ENCODE measurements at regions not wholly inside any gene's neighbourhood (a gene's known extent, or its start where the extent isn't known, plus 50 kb on each side); places are given as distances from the start of the nearest gene placed in this dataset.

DNA sequence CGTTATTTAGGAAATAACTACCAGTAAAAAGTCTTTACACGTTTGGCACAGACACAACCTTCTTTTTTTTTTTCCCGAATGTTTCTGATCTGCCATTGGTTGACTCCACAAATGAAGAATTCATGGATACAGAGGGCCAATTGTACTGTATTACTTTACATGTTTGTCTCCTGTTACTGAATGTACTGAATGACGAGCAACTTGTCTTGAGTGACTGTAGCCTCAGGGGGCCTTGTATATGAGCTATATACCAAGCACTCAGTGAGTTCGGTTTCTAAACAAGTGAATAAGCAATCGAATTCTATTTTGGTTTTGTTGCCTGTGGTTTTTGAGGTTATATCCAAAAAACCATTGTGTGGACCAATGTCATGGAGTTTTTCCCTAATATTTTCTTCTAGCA lies 480.0 kb upstream of the SYT1 start:
- Histone ChIP-seq H3K9me3 (peaks cover 4% of the 10 kb centered on the region), H3K27me3 (no peaks in the 10 kb centered on the region)
- 84% methylated on average over 6 of the region's 6 CpGs for WGBS

DNA sequence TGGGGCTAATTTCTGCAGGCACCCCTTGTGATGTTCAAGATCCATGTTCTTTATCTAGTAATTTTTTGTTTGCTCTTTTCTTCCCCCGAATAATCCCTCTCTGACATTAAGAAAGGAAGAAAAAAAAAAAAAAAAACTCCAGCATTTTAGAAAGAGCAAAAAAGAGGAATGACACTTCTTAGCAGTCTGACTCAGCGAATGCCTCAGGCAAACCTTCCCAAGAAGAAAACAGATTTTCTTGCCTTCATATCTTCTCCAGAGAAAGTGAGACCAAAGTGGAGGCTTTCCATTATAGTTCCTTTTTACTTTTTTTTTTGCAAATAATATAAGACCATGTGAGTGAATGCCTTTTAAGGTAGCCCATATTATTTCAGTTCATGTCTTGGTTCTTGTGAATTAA lies 479.0 kb upstream of the SYT1 start:
- Histone ChIP-seq H3K27me3 (no peaks in the 10 kb centered on the region), H3K36me3 (no peaks in the 10 kb centered on the region), H3K4me3 (no peak overlapping the region), H3K9me3 (no peaks in the 10 kb centered on the region), H3K27ac (no peak overlapping the region), H3K4me1 (no peaks in the 10 kb centered on the region)
- no peak for DNase-seq (ENCODE audit: low spot score in 2 of 2)
- no peak for TF ChIP-seq POLR2AphosphoS5 (IDR thresholded peaks at IDR 0.05)
- no peak for TF ChIP-seq POLR2A (IDR thresholded peaks at IDR 0.05)
- no peak for TF ChIP-seq EP300 (IDR thresholded peaks at IDR 0.05)
- TF ChIP-seq CTCF (IDR thresholded peaks at IDR 0.05) = no peak
- WGBS = 50% methylated on average over 2 of the region's 2 CpGs

More for the DNA sequence above, 480.0 kb upstream of the SYT1 start:
- H3K4me3 ChIP-seq = no peak overlapping the region
- no peaks in the 10 kb centered on the region for H3K36me3 ChIP-seq
- TF ChIP-seq POLR2AphosphoS5 (IDR thresholded peaks at IDR 0.05) (no peak), EP300 (IDR thresholded peaks at IDR 0.05) (no peak), POLR2A (IDR thresholded peaks at IDR 0.05) (no peak), CTCF (IDR thresholded peaks at IDR 0.05) (no peak)
- no peaks in the 10 kb centered on the region for H3K4me1 ChIP-seq
- no peak for DNase-seq (ENCODE audit: low spot score in 2 of 2)
- H3K27ac ChIP-seq = no peak overlapping the region

GRCh38 chr12:78386871-78387270 lies 477.7 kb upstream of the SYT1 start:
- Histone ChIP-seq H3K27ac (no peak overlapping the region), H3K9me3 (no peaks in the 10 kb centered on the region), H3K4me3 (no peak overlapping the region), H3K4me1 (no peaks in the 10 kb centered on the region), H3K27me3 (no peaks in the 10 kb centered on the region), H3K36me3 (no peaks in the 10 kb centered on the region)
- no peak for DNase-seq (ENCODE audit: low spot score in 2 of 2)
- 84% methylated on average over 2 of the region's 2 CpGs for WGBS
- no peak for TF ChIP-seq EP300 (IDR thresholded peaks at IDR 0.05)
- TF ChIP-seq POLR2AphosphoS5 (IDR thresholded peaks at IDR 0.05) = no peak
- TF ChIP-seq POLR2A (IDR thresholded peaks at IDR 0.05) = no peak
- TF ChIP-seq CTCF (IDR thresholded peaks at IDR 0.05) = no peak

GRCh38 chr12:78387721-78388120 lies 476.9 kb upstream of the SYT1 start:
- no peak overlapping the region for H3K27ac ChIP-seq
- no peak for DNase-seq (ENCODE audit: low spot score in 2 of 2)
- H3K27me3 ChIP-seq = no peaks in the 10 kb centered on the region
- no peaks in the 10 kb centered on the region for H3K4me1 ChIP-seq
- TF ChIP-seq POLR2AphosphoS5 (IDR thresholded peaks at IDR 0.05) = no peak
- TF ChIP-seq CTCF (IDR thresholded peaks at IDR 0.05) = no peak
- TF ChIP-seq POLR2A (IDR thresholded peaks at IDR 0.05) = no peak
- TF ChIP-seq EP300 (IDR thresholded peaks at IDR 0.05) = no peak
- H3K4me3 ChIP-seq = no peak overlapping the region
- no peaks in the 10 kb centered on the region for H3K36me3 ChIP-seq
- no peaks in the 10 kb centered on the region for H3K9me3 ChIP-seq

DNA sequence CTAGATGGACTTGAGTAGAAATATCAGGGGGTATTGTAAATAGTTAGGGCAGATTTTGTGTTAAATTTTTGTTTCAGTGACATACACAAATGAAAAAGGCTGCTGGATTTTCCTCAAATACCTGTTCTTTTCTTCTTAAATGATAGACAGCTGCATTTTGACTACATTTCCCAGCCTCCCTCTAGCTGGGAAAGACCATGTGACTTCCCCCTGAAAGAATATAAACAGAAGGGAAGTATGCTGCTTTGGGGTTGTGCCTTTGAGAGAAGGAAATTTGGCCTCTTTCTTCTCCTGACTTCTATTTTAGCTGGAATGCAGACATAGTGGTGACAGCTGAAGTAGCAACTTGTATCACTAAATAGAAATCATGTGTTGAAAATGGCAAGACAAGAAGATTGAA lies 476.1 kb upstream of the SYT1 start:
- no peak for DNase-seq (ENCODE audit: low spot score in 2 of 2)
- TF ChIP-seq CTCF (IDR thresholded peaks at IDR 0.05) (no peak), EP300 (IDR thresholded peaks at IDR 0.05) (no peak), POLR2AphosphoS5 (IDR thresholded peaks at IDR 0.05) (no peak), POLR2A (IDR thresholded peaks at IDR 0.05) (no peak)

More for the DNA sequence above, 476.1 kb upstream of the SYT1 start:
- Histone ChIP-seq H3K4me1 (no peaks in the 10 kb centered on the region), H3K9me3 (no peaks in the 10 kb centered on the region), H3K36me3 (no peaks in the 10 kb centered on the region), H3K4me3 (no peak overlapping the region), H3K27ac (no peak overlapping the region), H3K27me3 (no peaks in the 10 kb centered on the region)

All from suprapubic skin (tissue), 4 donors.